ENCODE measurements at regions not wholly inside any gene's neighbourhood (a gene's known extent, or its start where the extent isn't known, plus 50 kb on each side); places are given as distances from the start of the nearest gene placed in this dataset.

- Histone ChIP-seq H3K23ac (ENCODE audit: low read depth, low read length, poor library complexity) (no peak overlapping the region), H3K27ac (replicated peaks; ENCODE audit: low read length) (no peak overlapping the region), H2BK15ac (ENCODE audit: low read length) (no peak overlapping the region), H2BK120ac (ENCODE audit: low read depth, low read length) (no peak overlapping the region), H3K4me1 (ENCODE audit: control insufficient read depth in 2 of 2, insufficient read depth in 1 of 2, low read depth in 1 of 2, low read length in 2 of 2) (no peaks in the 10 kb centered on the region), H3K18ac (ENCODE audit: low read length) (no peak overlapping the region), H3K9me3 (replicated peaks in 1 of 2; ENCODE audit: control insufficient read depth in 2 of 2, insufficient read depth in 1 of 2, low read depth in 1 of 2, low read length in 2 of 2) (no peaks in the 10 kb centered on the region), H4K91ac (ENCODE audit: low read depth, low read length, poor library complexity) (no peak overlapping the region), H3K27me3 (ENCODE audit: control insufficient read depth in 3 of 3, insufficient read depth in 3 of 3, low read depth in 1 of 3, low read length in 3 of 3) (no peaks in the 10 kb centered on the region), H3K36me3 (replicated peaks in 1 of 2; ENCODE audit: control insufficient read depth in 2 of 2, insufficient read depth in 2 of 2, low read length in 2 of 2) (no peaks in the 10 kb centered on the region), H3K4me3 (ENCODE audit: low read length in 2 of 2) (no peak overlapping the region), H3K79me1 (ENCODE audit: low read depth, low read length) (no peaks in the 10 kb centered on the region), H2BK5ac (ENCODE audit: low read length) (no peak overlapping the region), H2AFZ (ENCODE audit: low read length) (no peak overlapping the region), H4K8ac (ENCODE audit: low read depth, low read length) (no peak overlapping the region), H3K4me2 (ENCODE audit: insufficient read depth, low read length, poor library complexity, severe bottlenecking) (no peak overlapping the region), H2BK12ac (ENCODE audit: low read length) (no peak overlapping the region), H3K4ac (ENCODE audit: low read length) (no peak overlapping the region), H3K14ac (ENCODE audit: low read length) (no peak overlapping the region), H3K9ac (ENCODE audit: low read depth, low read length, poor library complexity) (no peak overlapping the region), H2AK5ac (ENCODE audit: low read depth, low read length) (no peak overlapping the region)
- WGBS, 2 donors (ENCODE audit: extremely low coverage in 2 of 2, insufficient read length in 2 of 2, insufficient replicate concordance in 1 of 2): no CpG with 5 or more reads among the region's 2 CpGs
- no peak for DNase-seq (ENCODE audit: low spot score)
Measured at GRCh38 chr10:36096576-36096975, 454.5 kb upstream of the FZD8 start.

DNA sequence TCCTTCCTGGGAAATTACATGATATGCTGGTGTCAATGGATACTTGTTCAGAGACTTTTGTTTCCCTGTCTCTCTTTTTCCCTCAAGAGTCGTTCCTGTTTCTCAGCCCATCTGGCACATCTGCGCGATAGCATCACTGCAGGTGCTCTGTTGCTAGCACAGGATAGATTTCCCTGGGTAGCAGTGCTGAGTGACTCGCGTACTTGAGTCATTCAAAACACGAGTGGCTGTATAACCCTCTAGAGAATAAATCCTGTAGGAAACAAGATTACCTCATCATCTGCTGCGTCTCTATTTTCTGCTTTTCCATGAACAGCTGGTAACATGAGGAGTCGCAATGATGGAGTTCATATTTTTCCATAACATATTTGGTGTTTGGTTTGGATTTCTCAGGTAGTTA lies 452.0 kb upstream of the FZD8 start:
- Histone ChIP-seq H3K4me1 (ENCODE audit: control insufficient read depth in 2 of 2, insufficient read depth in 1 of 2, low read depth in 1 of 2, low read length in 2 of 2) (no peaks in the 10 kb centered on the region), H3K23ac (ENCODE audit: low read depth, low read length, poor library complexity) (no peak overlapping the region), H3K14ac (ENCODE audit: low read length) (no peak overlapping the region), H3K18ac (ENCODE audit: low read length) (no peak overlapping the region), H2BK120ac (ENCODE audit: low read depth, low read length) (no peak overlapping the region), H2BK5ac (ENCODE audit: low read length) (no peak overlapping the region), H4K8ac (ENCODE audit: low read depth, low read length) (no peak overlapping the region), H2BK15ac (ENCODE audit: low read length) (no peak overlapping the region), H2AK5ac (ENCODE audit: low read depth, low read length) (no peak overlapping the region), H3K4me3 (ENCODE audit: low read length in 2 of 2) (no peak overlapping the region), H3K9ac (ENCODE audit: low read depth, low read length, poor library complexity) (no peak overlapping the region), H2BK12ac (ENCODE audit: low read length) (no peak overlapping the region), H3K27ac (replicated peaks; ENCODE audit: low read length) (no peak overlapping the region), H3K27me3 (ENCODE audit: control insufficient read depth in 3 of 3, insufficient read depth in 3 of 3, low read depth in 1 of 3, low read length in 3 of 3) (no peaks in the 10 kb centered on the region), H3K4me2 (ENCODE audit: insufficient read depth, low read length, poor library complexity, severe bottlenecking) (no peak overlapping the region), H3K4ac (ENCODE audit: low read length) (no peak overlapping the region), H3K36me3 (replicated peaks in 1 of 2; ENCODE audit: control insufficient read depth in 2 of 2, insufficient read depth in 2 of 2, low read length in 2 of 2) (no peaks in the 10 kb centered on the region), H3K9me3 (replicated peaks in 1 of 2; ENCODE audit: control insufficient read depth in 2 of 2, insufficient read depth in 1 of 2, low read depth in 1 of 2, low read length in 2 of 2) (no peaks in the 10 kb centered on the region), H3K79me1 (ENCODE audit: low read depth, low read length) (no peaks in the 10 kb centered on the region), H2AFZ (ENCODE audit: low read length) (no peak overlapping the region), H4K91ac (ENCODE audit: low read depth, low read length, poor library complexity) (no peak overlapping the region)
- WGBS, 2 donors (ENCODE audit: extremely low coverage in 2 of 2, insufficient read length in 2 of 2, insufficient replicate concordance in 1 of 2): no CpG with 5 or more reads among the region's 8 CpGs
- DNase-seq (ENCODE audit: low spot score): no peak

GRCh38 chr10:36092116-36092515 lies 450.0 kb upstream of the FZD8 start:
- Histone ChIP-seq H3K79me1 (ENCODE audit: low read depth, low read length) (no peaks in the 10 kb centered on the region), H3K36me3 (replicated peaks in 1 of 2; ENCODE audit: control insufficient read depth in 2 of 2, insufficient read depth in 2 of 2, low read length in 2 of 2) (no peaks in the 10 kb centered on the region), H3K4me2 (ENCODE audit: insufficient read depth, low read length, poor library complexity, severe bottlenecking) (no peak overlapping the region), H4K91ac (ENCODE audit: low read depth, low read length, poor library complexity) (no peak overlapping the region), H4K8ac (ENCODE audit: low read depth, low read length) (no peak overlapping the region), H2AFZ (ENCODE audit: low read length) (no peak overlapping the region), H3K23ac (ENCODE audit: low read depth, low read length, poor library complexity) (no peak overlapping the region), H3K27ac (replicated peaks; ENCODE audit: low read length) (no peak overlapping the region), H3K9ac (ENCODE audit: low read depth, low read length, poor library complexity) (no peak overlapping the region), H2BK5ac (ENCODE audit: low read length) (no peak overlapping the region), H2BK12ac (ENCODE audit: low read length) (no peak overlapping the region), H3K4ac (ENCODE audit: low read length) (no peak overlapping the region), H3K27me3 (ENCODE audit: control insufficient read depth in 3 of 3, insufficient read depth in 3 of 3, low read depth in 1 of 3, low read length in 3 of 3) (no peaks in the 10 kb centered on the region), H2BK120ac (ENCODE audit: low read depth, low read length) (no peak overlapping the region), H3K4me3 (ENCODE audit: low read length in 2 of 2) (no peak overlapping the region), H3K4me1 (ENCODE audit: control insufficient read depth in 2 of 2, insufficient read depth in 1 of 2, low read depth in 1 of 2, low read length in 2 of 2) (no peaks in the 10 kb centered on the region), H2AK5ac (ENCODE audit: low read depth, low read length) (no peak overlapping the region), H2BK15ac (ENCODE audit: low read length) (no peak overlapping the region), H3K18ac (ENCODE audit: low read length) (no peak overlapping the region), H3K9me3 (replicated peaks in 1 of 2; ENCODE audit: control insufficient read depth in 2 of 2, insufficient read depth in 1 of 2, low read depth in 1 of 2, low read length in 2 of 2) (no peaks in the 10 kb centered on the region), H3K14ac (ENCODE audit: low read length) (no peak overlapping the region)
- DNase-seq (ENCODE audit: low spot score): no peak
- WGBS, 2 donors (ENCODE audit: extremely low coverage in 2 of 2, insufficient read length in 2 of 2, insufficient replicate concordance in 1 of 2): no CpG with 5 or more reads among the region's 7 CpGs

GRCh38 chr10:36091007-36091406 lies 448.9 kb upstream of the FZD8 start:
- no peak overlapping the region for H2BK5ac ChIP-seq (ENCODE audit: low read length)
- H3K14ac ChIP-seq (ENCODE audit: low read length): no peak overlapping the region
- H4K8ac ChIP-seq (ENCODE audit: low read depth, low read length): no peak overlapping the region
- H3K9me3 ChIP-seq (replicated peaks in 1 of 2; ENCODE audit: control insufficient read depth in 2 of 2, insufficient read depth in 1 of 2, low read depth in 1 of 2, low read length in 2 of 2): no peaks in the 10 kb centered on the region
- H3K9ac ChIP-seq (ENCODE audit: low read depth, low read length, poor library complexity): no peak overlapping the region
- no peak overlapping the region for H2BK12ac ChIP-seq (ENCODE audit: low read length)
- no peak overlapping the region for H3K4ac ChIP-seq (ENCODE audit: low read length)
- no peak overlapping the region for H2AK5ac ChIP-seq (ENCODE audit: low read depth, low read length)
- H3K23ac ChIP-seq (ENCODE audit: low read depth, low read length, poor library complexity): no peak overlapping the region
- no peaks in the 10 kb centered on the region for H3K36me3 ChIP-seq (replicated peaks in 1 of 2; ENCODE audit: control insufficient read depth in 2 of 2, insufficient read depth in 2 of 2, low read length in 2 of 2)
- H2BK120ac ChIP-seq (ENCODE audit: low read depth, low read length): no peak overlapping the region
- H3K27me3 ChIP-seq (ENCODE audit: control insufficient read depth in 3 of 3, insufficient read depth in 3 of 3, low read depth in 1 of 3, low read length in 3 of 3): no peaks in the 10 kb centered on the region
- H3K4me1 ChIP-seq (ENCODE audit: control insufficient read depth in 2 of 2, insufficient read depth in 1 of 2, low read depth in 1 of 2, low read length in 2 of 2): no peaks in the 10 kb centered on the region
- H4K91ac ChIP-seq (ENCODE audit: low read depth, low read length, poor library complexity): no peak overlapping the region
- no peak overlapping the region for H3K27ac ChIP-seq (replicated peaks; ENCODE audit: low read length)
- H3K4me3 ChIP-seq (ENCODE audit: low read length in 2 of 2): no peak overlapping the region
- WGBS, 2 donors (ENCODE audit: extremely low coverage in 2 of 2, insufficient read length in 2 of 2, insufficient replicate concordance in 1 of 2): no CpG with 5 or more reads among the region's 3 CpGs
- H2BK15ac ChIP-seq (ENCODE audit: low read length): no peak overlapping the region
- no peak overlapping the region for H2AFZ ChIP-seq (ENCODE audit: low read length)
- no peaks in the 10 kb centered on the region for H3K79me1 ChIP-seq (ENCODE audit: low read depth, low read length)
- H3K4me2 ChIP-seq (ENCODE audit: insufficient read depth, low read length, poor library complexity, severe bottlenecking): no peak overlapping the region
- DNase-seq (ENCODE audit: low spot score): no peak
- no peak overlapping the region for H3K18ac ChIP-seq (ENCODE audit: low read length)

Measured in neuronal stem cell (in vitro differentiated cells).